HG03060 (cell line): ENCODE measurements at regions not wholly inside any gene's neighbourhood (a gene's known extent, or its start where the extent isn't known, plus 50 kb on each side); places are given as distances from the start of the nearest gene placed in this dataset.
"Not testable (repeated sequence)": the region's sequence is repeated elsewhere in the genome, so short reads cannot be mapped to it uniquely, and the experiment has no call there.

Source experiments
- ATAC-seq: cut with Tn5 transposase; IDR thresholded peaks from one replicate; pipeline ENCODE4 v1.9.1; 2021; ENCODE audit warnings: low read depth, moderate number of reproducible peaks; ENCODE audit not compliant: unreplicated experiment

DNA sequence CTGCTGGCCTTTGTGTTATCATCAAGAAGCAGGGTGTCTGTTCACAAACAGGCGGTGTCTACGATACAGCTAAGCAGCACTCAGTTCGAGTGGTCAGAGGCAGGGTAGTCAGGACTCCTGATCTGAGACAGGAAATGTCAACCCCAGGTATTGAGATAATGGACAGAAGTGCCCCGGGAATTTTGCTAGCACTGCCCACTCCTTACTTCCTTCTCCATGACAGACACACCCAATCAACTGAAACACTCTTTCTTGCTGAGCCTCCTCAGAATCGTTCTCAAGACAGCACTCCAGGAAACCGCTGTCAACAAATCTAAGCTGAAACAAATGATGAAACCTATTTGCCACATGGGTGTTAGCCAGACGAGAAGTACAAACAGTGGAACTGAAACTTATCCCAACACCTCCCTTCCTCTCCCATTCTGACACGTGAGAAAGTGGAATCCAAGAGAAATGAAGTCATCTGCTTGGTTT, 109.3 kb downstream of the GTF2IRD2B start:
- ATAC-seq, result not testable (repeated sequence)

DNA sequence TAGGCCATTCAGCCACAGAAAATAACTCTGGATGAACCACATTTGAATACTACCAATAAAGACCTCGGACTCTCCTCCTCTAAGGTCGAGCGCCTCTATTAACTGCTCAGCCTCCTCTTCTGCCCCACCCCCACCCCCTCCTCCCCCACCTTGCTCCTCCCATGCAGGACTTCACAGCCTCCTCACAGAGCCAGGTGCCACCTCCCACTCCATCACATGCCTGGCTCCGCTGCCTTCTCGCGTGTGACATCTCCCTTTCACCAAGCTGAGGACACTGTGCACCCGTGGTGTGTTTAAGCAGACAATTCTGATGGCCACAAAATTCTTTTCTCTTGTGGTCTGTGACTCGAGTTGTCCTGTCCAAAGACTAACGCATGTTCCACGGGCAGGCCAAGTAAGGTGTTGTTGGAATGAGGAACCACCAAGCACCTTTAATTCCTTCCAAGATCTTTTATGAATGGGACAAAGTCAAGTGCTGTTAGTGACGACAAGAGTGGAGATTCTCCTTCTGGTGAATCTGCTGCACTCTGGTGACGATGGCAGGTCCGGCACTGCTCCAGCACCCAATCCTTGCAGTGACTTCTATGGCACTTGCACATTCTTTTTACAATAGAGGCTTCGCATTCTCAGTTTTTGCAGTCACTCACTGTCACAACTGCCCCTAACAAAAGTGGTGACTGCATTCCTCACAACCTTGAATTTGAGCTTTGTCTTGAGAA, 113.1 kb downstream of the GTF2IRD2B start:
- not testable (repeated sequence) for ATAC-seq

DNA sequence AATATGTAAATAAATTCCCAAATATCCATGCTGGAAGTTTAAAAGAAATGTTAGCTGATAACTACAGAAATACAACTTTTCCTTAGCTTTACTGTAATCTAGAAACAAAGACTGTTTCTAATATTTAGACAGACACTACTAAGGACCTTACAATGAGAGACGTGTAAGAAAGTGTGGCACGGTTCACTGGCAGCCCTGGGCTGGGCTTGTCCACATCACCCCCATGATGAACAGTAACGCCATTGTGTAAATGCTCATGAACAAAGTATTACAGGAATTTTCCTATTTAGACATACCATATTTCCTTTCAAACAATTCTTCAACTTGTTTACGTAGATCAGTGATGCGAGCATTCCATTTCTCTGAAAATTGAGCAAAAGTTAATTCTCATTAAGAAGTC, 123.1 kb downstream of the GTF2IRD2B start:
- not testable (repeated sequence) for ATAC-seq

DNA sequence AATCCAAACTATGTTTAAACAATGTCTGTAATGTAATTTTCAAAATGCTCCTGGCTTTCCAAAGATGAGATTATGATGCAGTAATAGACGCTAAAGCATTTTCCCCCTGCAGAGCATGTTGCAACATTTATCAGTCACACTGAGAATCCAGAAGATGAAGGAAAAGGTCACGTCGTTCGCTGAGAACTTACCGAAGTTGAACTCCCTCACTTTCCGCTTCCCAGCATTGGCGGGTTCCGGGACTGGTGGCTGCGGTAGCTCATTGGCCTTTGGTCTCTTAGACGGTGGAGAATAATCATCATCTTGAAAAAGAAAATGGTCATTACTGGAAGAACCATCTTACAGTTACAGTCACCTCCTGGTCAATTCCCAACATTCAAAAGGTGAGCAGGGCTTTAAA, 124.6 kb downstream of the GTF2IRD2B start:
- ATAC-seq, result not testable (repeated sequence)

DNA sequence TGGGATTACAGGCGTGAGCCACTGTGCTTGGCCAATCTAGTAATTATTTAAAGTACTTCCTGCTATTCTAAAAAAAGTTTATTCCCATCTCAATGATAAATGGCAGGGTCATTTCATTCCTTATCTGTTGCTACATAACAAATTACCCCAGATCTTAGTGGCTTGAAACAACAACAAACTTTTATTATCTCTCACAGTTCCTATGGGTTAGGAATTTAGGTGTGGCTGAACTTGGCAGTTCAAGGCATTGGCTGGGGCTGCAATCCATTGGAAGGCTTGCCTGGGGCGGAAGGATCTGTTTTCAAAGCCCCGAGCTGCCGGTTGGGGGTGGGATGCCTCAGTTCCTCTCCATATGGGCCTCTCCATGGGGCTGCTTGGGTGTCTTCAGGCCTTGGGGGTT, 133.7 kb downstream of the GTF2IRD2B start:
- not testable (repeated sequence) for ATAC-seq

DNA sequence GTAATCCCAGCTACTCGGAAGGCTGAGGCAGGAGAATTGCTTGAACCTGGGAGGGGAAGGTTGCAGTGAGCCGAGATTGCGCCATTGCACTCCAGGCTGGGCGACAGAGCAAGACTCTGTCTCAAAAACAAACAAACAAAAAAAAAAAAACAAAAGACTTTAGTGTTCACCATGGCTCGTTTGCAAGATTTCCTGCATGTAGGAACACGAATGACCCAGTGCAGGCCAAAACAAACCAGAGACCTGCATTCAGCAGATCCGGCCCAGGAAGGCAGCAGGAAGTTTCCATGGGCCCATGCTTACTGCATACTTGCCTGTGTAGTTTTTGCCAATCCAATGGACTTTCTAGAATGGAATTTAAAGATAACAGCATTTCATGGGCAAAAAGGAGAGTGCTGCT, 137.2 kb downstream of the GTF2IRD2B start:
- ATAC-seq, result not testable (repeated sequence)

DNA sequence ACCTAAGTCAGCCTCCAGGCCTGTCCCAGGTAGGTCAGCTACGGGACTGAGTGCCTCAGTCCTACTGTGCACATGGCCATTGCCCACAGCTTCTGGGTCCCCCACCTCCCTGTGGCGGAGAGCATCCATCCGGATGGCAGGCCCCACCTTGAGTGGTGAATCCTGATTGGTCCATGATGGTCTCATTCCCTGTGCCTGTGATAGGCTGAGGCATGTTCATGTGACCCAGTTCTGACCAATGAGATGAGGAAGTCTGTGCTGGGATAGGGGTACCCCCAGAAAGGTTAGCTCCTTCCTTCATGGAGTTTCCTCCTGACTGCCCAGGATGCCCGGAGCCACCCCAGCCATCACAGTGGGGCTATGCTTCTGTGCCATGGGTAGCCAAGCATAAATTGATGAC, 138.2 kb downstream of the GTF2IRD2B start:
- ATAC-seq, result not testable (repeated sequence)

DNA sequence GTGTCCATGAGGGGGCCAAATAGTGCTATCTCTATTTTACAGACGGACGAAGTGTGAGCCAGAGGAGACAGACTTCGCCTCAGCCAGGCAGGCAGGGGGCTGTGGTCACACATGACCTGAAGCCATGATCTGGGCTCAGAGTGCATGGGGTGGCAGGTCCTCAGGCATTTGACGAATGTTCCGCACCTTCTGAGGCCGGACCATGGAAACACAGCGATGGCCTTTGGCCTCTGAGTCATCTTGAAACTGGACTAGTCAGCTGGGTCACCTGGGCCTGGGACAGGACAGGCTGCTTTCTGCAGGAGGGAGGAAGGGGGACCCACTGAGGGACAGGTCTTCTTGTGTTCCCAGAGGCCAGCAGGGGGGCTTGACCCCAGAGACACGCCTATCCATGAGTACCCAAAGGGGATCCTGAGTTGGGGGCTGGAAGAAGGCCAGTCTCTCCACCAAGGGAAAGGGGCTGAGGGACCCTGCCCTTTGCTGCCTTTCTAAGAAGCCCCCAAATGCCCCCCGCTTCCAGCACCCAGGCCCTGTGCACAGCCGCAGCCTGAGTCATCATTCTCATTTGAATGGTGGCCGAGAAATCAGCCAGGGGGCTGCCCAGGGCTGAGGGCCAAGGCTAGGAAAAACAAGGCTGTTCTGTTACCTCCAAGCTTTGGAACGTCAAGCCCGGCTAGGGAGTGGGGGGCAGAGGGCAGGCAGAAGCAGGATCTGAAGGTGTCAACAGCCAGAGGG, 142.9 kb downstream of the GTF2IRD2B start:
- ATAC-seq, result not testable (repeated sequence)

DNA sequence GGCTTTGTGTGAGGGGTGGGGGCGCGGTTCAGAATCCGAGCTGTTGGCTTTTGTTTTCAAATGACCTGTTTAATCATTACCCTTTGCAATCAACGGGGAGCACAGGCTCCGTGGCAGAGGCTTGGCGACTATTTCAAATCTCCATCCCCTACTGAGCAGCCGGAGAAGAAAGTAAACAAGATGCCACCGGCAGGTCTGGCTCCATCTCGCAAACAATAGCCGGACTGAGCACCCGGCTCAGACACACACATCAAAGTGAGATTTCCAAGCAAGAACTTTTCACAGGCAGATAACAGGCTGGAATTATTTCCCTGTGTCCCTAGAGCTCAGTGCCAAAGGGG, 143.4 kb downstream of the GTF2IRD2B start:
- not testable (repeated sequence) for ATAC-seq

DNA sequence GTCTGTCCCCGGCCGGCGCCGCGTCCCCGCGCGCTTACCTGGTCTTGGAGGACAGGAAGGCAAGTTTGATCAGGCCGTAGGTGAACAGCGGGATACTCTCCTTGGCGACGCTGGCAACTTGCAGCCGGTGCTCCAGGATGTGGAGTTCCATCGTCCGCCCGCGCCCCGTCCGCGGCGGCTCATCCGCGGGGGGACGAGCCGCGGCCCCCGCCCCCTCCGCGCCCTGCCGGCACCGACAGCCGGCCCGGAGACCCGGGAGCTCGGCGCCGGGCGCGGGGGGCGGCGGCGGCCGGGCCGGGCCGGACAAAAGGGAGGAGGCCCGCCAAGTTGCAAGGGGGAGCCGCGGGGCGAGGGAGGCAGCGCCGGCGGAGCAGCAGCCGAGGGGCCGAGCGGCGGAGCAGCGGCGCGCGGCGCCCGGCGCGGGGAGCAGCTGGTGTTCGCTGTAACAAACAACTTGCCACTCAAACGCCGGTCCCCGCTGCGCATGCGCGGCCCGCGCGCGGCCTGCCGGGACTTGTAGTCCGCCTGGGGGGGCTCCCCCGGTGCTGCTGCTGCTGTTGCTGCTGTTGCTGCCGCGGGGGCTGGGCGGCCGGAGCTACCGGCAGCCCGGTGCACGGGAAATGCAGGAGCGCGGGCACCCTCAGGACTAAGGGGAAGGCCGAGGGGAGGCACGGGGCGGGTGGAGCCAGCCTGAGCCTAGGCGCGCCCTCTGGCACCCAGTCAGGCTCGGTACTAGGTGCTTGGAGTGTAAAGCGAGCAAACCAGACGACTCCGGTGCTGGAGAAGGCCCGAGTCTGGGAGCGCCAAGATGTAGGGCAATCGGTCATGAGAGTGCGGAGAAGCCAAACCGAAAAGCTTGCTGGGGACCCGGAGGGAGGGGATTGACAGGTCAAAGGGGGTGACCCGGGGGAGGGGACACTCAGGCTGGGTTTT, 145.1 kb downstream of the GTF2IRD2B start:
- peak; percentile 83 for ATAC-seq

DNA sequence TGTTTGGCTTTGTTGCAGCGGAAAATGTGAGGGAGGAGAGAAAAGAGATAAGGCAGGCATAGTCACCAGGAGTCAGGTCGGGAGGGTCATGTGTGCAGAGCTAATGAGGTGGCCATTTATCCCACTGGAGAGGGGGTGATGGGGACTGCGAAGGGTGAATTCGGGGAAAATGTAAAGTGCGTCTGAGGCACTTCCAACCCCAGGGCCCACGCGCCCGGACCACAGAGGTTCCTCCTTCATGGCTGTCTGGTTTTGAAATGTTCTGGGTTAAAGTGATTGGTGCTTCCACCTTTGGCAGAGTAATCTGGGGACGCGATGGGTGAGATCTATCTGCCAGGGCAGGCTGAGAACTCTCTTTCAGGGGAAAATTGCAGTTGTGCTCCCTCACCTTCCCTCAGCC, 145.9 kb downstream of the GTF2IRD2B start:
- ATAC-seq, result not testable (repeated sequence)

DNA sequence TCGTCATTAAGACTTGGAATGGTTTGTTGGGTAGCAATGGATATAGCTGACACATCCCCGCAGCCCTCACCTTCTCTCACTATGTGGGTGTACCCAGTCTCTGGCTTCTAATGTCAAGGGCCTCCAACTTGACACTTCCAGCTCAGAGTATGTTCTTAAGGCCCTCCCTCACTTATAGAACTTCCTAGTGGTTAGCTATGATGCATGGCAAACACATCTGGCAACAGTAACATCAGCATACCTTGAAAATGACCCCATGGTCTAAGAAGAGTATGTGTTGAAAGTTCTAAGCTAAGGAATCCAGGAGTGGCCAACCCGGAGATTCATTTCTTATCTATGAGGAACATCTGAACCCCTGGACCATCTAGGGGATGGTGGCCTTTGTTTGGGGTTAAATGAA, 151.2 kb downstream of the GTF2IRD2B start:
- ATAC-seq, result not testable (repeated sequence)

DNA sequence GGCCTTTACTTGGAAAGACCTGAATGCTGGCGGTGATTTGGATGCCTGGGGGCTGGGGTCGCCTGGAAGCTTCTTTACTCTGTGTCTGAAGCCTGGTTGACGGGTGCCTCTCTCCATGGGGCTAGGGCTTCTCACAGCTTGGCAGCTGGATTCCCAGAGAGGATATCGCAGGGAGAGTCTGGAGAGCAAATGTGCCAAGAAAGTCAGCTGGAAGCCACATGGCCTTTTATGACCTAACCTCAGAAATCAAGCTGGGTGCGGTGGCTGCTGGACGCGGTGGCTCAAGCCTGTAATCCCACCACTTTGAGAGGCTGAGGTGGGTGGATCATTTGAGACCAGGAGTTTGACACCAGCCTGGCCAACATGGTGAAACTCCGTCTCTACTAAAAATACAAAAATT, 147.2 kb upstream of the TRIM73 start:
- ATAC-seq, result not testable (repeated sequence)

DNA sequence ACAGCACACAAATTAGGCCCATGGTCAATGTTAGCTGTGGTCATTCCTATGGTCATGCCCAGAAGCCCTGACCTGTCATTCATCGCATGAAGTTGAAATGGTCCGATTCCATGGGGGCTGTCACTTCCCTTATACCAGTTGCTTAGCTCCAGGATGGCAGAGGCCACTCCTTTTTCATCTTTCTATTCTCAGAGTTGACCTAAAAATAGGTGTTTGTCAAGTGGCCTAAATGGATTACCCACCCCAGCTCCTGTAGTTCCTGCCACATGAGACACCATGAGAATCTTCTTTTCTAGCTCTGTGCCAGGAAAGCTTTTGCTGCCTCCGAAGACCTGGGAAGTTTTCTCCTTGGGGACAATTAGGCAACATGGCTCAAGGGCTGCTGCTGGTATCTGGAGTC, 141.2 kb upstream of the TRIM73 start:
- ATAC-seq, result not testable (repeated sequence)

DNA sequence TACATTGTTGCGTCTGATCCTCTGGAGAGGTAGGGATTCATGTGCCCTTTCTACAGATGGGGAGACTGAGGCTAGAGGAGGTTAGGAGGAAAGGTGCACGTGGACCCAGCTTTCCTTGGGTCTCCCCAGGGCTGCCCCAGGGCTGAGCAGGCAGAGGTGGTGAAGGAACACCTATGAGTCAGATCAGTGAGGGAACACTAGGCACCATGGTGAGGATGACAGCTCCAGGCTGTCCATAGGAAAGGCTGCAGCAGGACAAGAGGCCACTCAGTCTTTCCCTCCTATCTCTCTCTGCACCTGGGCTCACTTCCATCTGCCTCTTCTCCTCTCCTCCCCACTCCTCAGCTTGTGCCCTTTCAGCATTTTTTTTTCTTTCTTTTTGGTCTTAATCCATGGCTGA, 138.0 kb upstream of the TRIM73 start:
- not testable (repeated sequence) for ATAC-seq

DNA sequence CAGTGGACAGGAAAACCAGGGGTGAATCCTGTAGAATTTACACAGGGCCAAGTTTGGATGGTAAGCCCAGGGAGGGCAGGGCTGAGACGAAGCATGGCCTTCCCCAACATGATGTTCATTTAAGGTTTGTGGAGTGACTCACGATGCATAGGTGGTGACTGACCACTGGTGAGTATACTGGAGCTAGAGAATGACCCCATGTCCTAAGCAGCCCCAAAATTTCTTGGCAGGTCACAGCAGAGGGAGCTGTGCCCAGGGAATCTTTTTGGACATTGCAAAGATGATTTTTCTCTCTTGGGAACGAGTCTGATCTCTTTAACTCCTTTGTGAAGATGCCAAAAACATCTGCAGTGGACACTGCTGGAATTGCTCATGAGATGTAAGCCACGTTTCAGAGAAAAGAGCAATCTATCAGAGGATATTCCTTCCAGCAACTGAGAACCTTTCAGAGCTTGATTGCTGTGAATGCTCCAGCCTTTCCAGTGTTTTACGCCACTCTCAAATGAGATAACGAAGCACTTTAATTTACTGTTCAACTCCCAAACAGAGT, 135.9 kb upstream of the TRIM73 start:
- not testable (repeated sequence) for ATAC-seq

DNA sequence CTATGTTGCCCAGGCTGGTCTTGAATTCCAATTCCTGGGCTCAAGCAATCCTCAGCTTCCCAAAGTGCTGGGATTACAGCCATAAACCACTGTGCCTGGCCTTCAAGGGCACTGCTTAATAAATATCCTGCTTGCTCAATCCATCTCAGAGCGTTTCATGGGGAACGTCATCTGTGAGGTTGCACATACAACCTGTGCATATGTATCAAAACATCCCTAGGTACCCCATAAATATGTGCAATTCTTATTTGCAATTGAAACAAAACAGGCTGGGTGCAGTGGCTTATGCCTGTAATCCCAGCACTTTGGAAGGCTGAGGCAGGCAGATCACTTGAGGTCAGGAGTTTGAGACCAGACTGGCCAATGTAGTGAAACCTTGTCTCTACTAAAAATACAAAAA, 133.8 kb upstream of the TRIM73 start:
- ATAC-seq, result not testable (repeated sequence)

DNA sequence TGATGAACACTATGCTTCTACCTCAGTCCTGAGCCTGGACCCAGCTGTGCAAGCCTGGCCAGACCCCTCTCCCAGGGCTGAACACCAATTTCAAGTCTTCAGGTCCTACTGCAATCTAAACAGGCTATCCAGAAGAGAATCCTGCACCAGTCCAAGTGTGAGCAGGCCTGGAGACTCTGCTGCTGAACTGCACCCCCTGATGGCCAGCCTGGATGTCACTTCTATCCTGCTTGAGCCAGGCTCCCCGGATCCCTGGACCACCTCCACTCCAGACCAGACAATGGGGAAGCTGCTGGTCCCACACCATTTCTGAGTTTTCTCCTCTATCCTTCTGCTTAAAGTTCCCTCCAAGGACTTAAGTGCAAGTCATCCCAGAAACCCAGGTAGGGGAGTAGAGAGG, 127.3 kb upstream of the TRIM73 start:
- ATAC-seq, result not testable (repeated sequence)

DNA sequence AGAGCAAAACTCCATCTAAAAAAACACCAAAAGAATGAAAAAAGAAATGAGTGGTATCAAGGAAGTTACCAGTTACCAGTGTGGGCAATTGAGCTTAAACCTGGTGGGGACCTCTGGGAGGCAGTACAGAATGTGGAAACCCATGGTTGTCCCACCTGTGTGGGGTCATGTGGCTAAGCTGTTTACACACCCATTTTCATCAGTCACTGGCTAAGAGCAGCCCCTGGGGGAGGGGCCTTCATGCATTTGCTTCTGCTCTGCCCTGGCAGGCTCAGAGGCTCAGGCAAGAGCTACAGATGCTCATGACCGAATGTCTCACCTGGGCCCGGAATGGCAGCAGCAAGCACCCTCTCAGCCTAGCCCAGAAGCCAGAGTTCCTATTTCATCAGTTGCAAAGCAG, 126.3 kb upstream of the TRIM73 start:
- ATAC-seq, result not testable (repeated sequence)

DNA sequence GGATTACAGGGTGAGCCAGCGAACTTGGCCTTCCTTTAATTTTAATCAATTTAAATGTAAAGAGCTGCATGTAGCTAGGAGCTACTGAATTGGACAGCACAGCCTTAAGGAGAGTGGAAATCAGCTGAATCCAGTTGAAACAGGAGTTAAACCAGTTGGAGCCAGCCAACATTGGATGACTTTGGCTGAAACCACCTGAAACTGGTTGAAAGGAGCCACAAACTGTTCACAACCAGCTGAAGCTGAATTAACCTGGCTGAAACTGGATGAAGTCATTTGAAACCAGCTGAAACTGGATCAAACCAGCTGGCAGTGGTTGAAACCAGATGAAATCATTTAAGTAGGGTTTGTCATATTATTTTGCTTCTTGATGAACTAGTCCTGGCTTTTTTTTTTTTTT, 121.3 kb upstream of the TRIM73 start:
- ATAC-seq, result not testable (repeated sequence)
